ENCODE measurements at regions not wholly inside any gene's neighbourhood (a gene's known extent, or its start where the extent isn't known, plus 50 kb on each side); places are given as distances from the start of the nearest gene placed in this dataset.
"Not testable (repeated sequence)": the region's sequence is repeated elsewhere in the genome, so short reads cannot be mapped to it uniquely, and the experiment has no call there.

- no peak for DNase-seq (ENCODE audit: low spot score)
Measured at GRCh38 chr9:107789001-107789700, 299.6 kb upstream of the KLF4 start.

- DNase-seq (ENCODE audit: low spot score) = no peak
Measured at GRCh38 chr9:107786561-107786960, 297.0 kb upstream of the KLF4 start.

GRCh38 chr9:107784235-107784958 lies 294.8 kb upstream of the KLF4 start:
- peak; percentile 4 for DNase-seq (ENCODE audit: low spot score)

GRCh38 chr9:107782789-107783188 lies 293.2 kb upstream of the KLF4 start:
- DNase-seq (ENCODE audit: low spot score) = no peak

GRCh38 chr9:107782381-107782780 lies 292.8 kb upstream of the KLF4 start:
- DNase-seq (ENCODE audit: low spot score) = no peak

- DNase-seq (ENCODE audit: low spot score) = no peak
Measured at GRCh38 chr9:107780960-107781359, 291.4 kb upstream of the KLF4 start.

- DNase-seq (ENCODE audit: low spot score) = no peak
Measured at GRCh38 chr9:107779731-107780130, 290.2 kb upstream of the KLF4 start.

- no peak for DNase-seq (ENCODE audit: low spot score)
Measured at GRCh38 chr9:107778661-107779060, 289.1 kb upstream of the KLF4 start.

- not testable (repeated sequence) for DNase-seq (ENCODE audit: low spot score)
Measured at GRCh38 chr9:107774099-107774498, 284.5 kb upstream of the KLF4 start.

- DNase-seq (ENCODE audit: low spot score) = no peak
Measured at GRCh38 chr9:107772988-107773387, 283.4 kb upstream of the KLF4 start.

- no peak for DNase-seq (ENCODE audit: low spot score)
Measured at GRCh38 chr9:107770716-107771115, 281.1 kb upstream of the KLF4 start.

GRCh38 chr9:107768224-107768623 lies 278.7 kb upstream of the KLF4 start:
- DNase-seq (ENCODE audit: low spot score) = no peak

GRCh38 chr9:107767711-107768110 lies 278.1 kb upstream of the KLF4 start:
- DNase-seq (ENCODE audit: low spot score) = no peak

GRCh38 chr9:107763469-107763868 lies 273.9 kb upstream of the KLF4 start:
- not testable (repeated sequence) for DNase-seq (ENCODE audit: low spot score)

- no peak for DNase-seq (ENCODE audit: low spot score)
Measured at GRCh38 chr9:107761307-107761706, 271.7 kb upstream of the KLF4 start.

GRCh38 chr9:107760469-107761242 lies 271.1 kb upstream of the KLF4 start:
- no peak for DNase-seq (ENCODE audit: low spot score)

- DNase-seq (ENCODE audit: low spot score) = no peak
Measured at GRCh38 chr9:107759823-107760166, 270.2 kb upstream of the KLF4 start.

- no peak for DNase-seq (ENCODE audit: low spot score)
Measured at GRCh38 chr9:107759009-107759822, 269.6 kb upstream of the KLF4 start.

GRCh38 chr9:107756091-107756490 lies 266.5 kb upstream of the KLF4 start:
- no peak for DNase-seq (ENCODE audit: low spot score)

- DNase-seq (ENCODE audit: low spot score) = no peak
Measured at GRCh38 chr9:107755246-107755645, 265.7 kb upstream of the KLF4 start.

GRCh38 chr9:107751567-107752210 lies 262.1 kb upstream of the KLF4 start:
- DNase-seq (ENCODE audit: low spot score) = no peak

All from NAMALWA (cell line).